LNCAP (cell line): ENCODE measurements at regions not wholly inside any gene's neighbourhood (a gene's known extent, or its start where the extent isn't known, plus 50 kb on each side); places are given as distances from the start of the nearest gene placed in this dataset.

ENCODE experiments used
- CTCF ChIP-seq: fragments of 450-650 bp; IDR thresholded peaks from 2 replicates; pipeline ENCODE4 v1.5.1; 2017; ENCODE audit warnings: mild to moderate bottlenecking

GRCh38 chr9:13388157-13388556, 108.7 kb upstream of the MPDZ start:
- no peak for TF ChIP-seq CTCF

GRCh38 chr9:13387734-13388067, 108.2 kb upstream of the MPDZ start:
- no peak for TF ChIP-seq CTCF

GRCh38 chr9:13386935-13387733, 107.6 kb upstream of the MPDZ start:
- TF ChIP-seq CTCF: no peak

- no peak for TF ChIP-seq CTCF
Measured at GRCh38 chr9:13386316-13386715, 106.8 kb upstream of the MPDZ start.

GRCh38 chr9:13383855-13384254, 104.4 kb upstream of the MPDZ start:
- TF ChIP-seq CTCF: no peak

GRCh38 chr9:13383216-13383615, 103.7 kb upstream of the MPDZ start:
- TF ChIP-seq CTCF: no peak

GRCh38 chr9:13382595-13382994, 103.1 kb upstream of the MPDZ start:
- no peak for TF ChIP-seq CTCF

GRCh38 chr9:13380903-13381302, 101.4 kb upstream of the MPDZ start:
- TF ChIP-seq CTCF: no peak
